Transverse colon (tissue), 3 donors: ENCODE measurements at regions not wholly inside any gene's neighbourhood (a gene's known extent, or its start where the extent isn't known, plus 50 kb on each side); places are given as distances from the start of the nearest gene placed in this dataset.

Experiments
- CTCF ChIP-seq, 5 experiments: fragments of 200-600 bp in 3 of 5; fragments of 450-650 bp in 2 of 5; sonication (generic) in 3 of 5; IDR thresholded peaks; 1 replicate in 2 of 5; 2 replicates in 3 of 5; pipeline ENCODE4 v1.5.1; 2016 to 2017; ENCODE audit warnings: antibody characterized with exemption in 5 of 5, inconsistent platforms in 3 of 5, mild to moderate bottlenecking in 2 of 5, moderate library complexity in 1 of 5
- EP300 ChIP-seq: sonication (generic); formaldehyde crosslinking; IDR thresholded peaks from one replicate; pipeline ENCODE4 v1.6.1; 2017; ENCODE audit warnings: antibody characterized with exemption, low read depth
- POLR2A ChIP-seq: fragments of 450-650 bp; IDR thresholded peaks from one replicate; pipeline ENCODE4 v1.6.1; 2016; ENCODE audit warnings: antibody characterized with exemption, mild to moderate bottlenecking, moderate library complexity

GRCh38 chr7:25579778-25580075, 351.4 kb upstream of the NPVF start:
- TF ChIP-seq CTCF (IDR thresholded peaks at IDR 0.05) (no peak), POLR2A (no peak), EP300 (no peak)
